PC-3 (cell line): ENCODE measurements at regions not wholly inside any gene's neighbourhood (a gene's known extent, or its start where the extent isn't known, plus 50 kb on each side); places are given as distances from the start of the nearest gene placed in this dataset.
A peak's percentile ranks its signal among the peaks of the same experiment; 100 is the strongest.

Experiments
- EZH2 ChIP-seq: fragments of 300-600 bp; sonication (generic); IDR thresholded peaks from one replicate; pipeline ENCODE4 v1.6.1; 2017; ENCODE audit warnings: antibody characterized with exemption, mild to moderate bottlenecking, low read length; ENCODE audit not compliant: unreplicated experiment
- EZH2phosphoT487 ChIP-seq: fragments of 300-600 bp; sonication (generic); IDR thresholded peaks from 2 replicates; pipeline ENCODE4 v1.6.1; 2018; ENCODE audit warnings: mild to moderate bottlenecking, antibody characterized with exemption, low read length, borderline replicate concordance
- TF ChIP-seq, protein P1 (sequence below): fragments of 300-600 bp; sonication (generic); conservative IDR thresholded peaks from 2 replicates; pipeline ENCODE4 v1.5.1; 2017; ENCODE audit warnings: antibody characterized with exemption, low read depth, mild to moderate bottlenecking, low read length

DNA sequence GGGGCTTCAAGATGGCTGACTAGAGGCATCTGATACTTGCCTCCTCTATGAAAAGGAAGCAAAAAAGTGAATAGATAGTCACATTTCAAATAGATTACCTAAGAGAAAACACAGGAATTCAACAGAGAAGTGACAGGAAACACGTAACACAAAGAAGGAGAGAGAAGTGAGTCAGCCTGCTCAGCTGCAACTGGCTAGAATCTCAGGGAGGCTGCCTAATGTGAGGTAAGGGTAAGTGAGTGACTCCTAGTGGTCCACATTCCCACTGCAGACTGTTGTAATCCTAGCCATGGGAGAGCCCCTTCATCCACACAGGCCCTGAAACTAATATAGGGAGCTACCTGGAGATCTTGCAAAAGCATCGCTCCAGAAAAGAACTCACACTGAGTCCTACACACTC, 179.2 kb downstream of the SLC7A11 start:
- TF ChIP-seq, protein P1, sequence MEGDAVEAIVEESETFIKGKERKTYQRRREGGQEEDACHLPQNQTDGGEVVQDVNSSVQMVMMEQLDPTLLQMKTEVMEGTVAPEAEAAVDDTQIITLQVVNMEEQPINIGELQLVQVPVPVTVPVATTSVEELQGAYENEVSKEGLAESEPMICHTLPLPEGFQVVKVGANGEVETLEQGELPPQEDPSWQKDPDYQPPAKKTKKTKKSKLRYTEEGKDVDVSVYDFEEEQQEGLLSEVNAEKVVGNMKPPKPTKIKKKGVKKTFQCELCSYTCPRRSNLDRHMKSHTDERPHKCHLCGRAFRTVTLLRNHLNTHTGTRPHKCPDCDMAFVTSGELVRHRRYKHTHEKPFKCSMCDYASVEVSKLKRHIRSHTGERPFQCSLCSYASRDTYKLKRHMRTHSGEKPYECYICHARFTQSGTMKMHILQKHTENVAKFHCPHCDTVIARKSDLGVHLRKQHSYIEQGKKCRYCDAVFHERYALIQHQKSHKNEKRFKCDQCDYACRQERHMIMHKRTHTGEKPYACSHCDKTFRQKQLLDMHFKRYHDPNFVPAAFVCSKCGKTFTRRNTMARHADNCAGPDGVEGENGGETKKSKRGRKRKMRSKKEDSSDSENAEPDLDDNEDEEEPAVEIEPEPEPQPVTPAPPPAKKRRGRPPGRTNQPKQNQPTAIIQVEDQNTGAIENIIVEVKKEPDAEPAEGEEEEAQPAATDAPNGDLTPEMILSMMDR = peak; percentile 32; the same call in 1 of the 2 replicates
- TF ChIP-seq EZH2 (no peak), EZH2phosphoT487 (no peak)
